ENCODE measurements at regions not wholly inside any gene's neighbourhood (a gene's known extent, or its start where the extent isn't known, plus 50 kb on each side); places are given as distances from the start of the nearest gene placed in this dataset.

- no peak for DNase-seq
Observed at GRCh38 chr6:156400487-156400886, 376.7 kb upstream of the ARID1B start.

- no peak for DNase-seq
Observed at GRCh38 chr6:156398966-156399365, 378.2 kb upstream of the ARID1B start.

GRCh38 chr6:156398371-156398770 lies 378.8 kb upstream of the ARID1B start:
- DNase-seq, result no peak

- peak in 1 of 4 experiments; percentile 4 for DNase-seq
Observed at GRCh38 chr6:156396791-156397418, 380.3 kb upstream of the ARID1B start.

- no peak for DNase-seq
Observed at GRCh38 chr6:156396068-156396771, 381.0 kb upstream of the ARID1B start.

- DNase-seq, result peak in 1 of 4 experiments; percentile 20
Observed at GRCh38 chr6:156395276-156395675, 381.9 kb upstream of the ARID1B start.

- no peak for DNase-seq
Observed at GRCh38 chr6:156392648-156393047, 384.5 kb upstream of the ARID1B start.

- DNase-seq, result no peak
Observed at GRCh38 chr6:156391977-156392376, 385.2 kb upstream of the ARID1B start.

GRCh38 chr6:156391061-156391672 lies 386.0 kb upstream of the ARID1B start:
- DNase-seq, result no peak

- DNase-seq, result no peak
Observed at GRCh38 chr6:156390621-156391020, 386.6 kb upstream of the ARID1B start.

GRCh38 chr6:156389296-156389695 lies 387.9 kb upstream of the ARID1B start:
- DNase-seq, result no peak

GRCh38 chr6:156387472-156387871 lies 389.7 kb upstream of the ARID1B start:
- no peak for DNase-seq

GRCh38 chr6:156383059-156383458 lies 394.1 kb upstream of the ARID1B start:
- DNase-seq, result no peak

- no peak for DNase-seq
Observed at GRCh38 chr6:156379392-156380289, 397.5 kb upstream of the ARID1B start.

- no peak for DNase-seq
Observed at GRCh38 chr6:156378853-156379252, 398.3 kb upstream of the ARID1B start.

GRCh38 chr6:156376091-156376490 lies 401.1 kb upstream of the ARID1B start:
- no peak for DNase-seq

GRCh38 chr6:156359912-156360311 lies 417.3 kb upstream of the ARID1B start:
- DNase-seq, result no peak

- DNase-seq, result no peak
Observed at GRCh38 chr6:156352861-156353260, 424.3 kb upstream of the ARID1B start.

GRCh38 chr6:156351346-156351966 lies 425.7 kb upstream of the ARID1B start:
- DNase-seq, result no peak

- no peak for DNase-seq
Observed at GRCh38 chr6:156350337-156350736, 426.8 kb upstream of the ARID1B start.

GRCh38 chr6:156348849-156349248 lies 428.3 kb upstream of the ARID1B start:
- no peak for DNase-seq

- no peak for DNase-seq
Observed at GRCh38 chr6:156348424-156348823, 428.8 kb upstream of the ARID1B start.

GRCh38 chr6:156347656-156348055 lies 429.5 kb upstream of the ARID1B start:
- no peak for DNase-seq

Data from activated CD4-positive, CD25-positive, alpha-beta regulatory T cell (primary cell).